GM21423 (cell line): ENCODE measurements at regions not wholly inside any gene's neighbourhood (a gene's known extent, or its start where the extent isn't known, plus 50 kb on each side); places are given as distances from the start of the nearest gene placed in this dataset.

Source experiments
- ATAC-seq: cut with Tn5 transposase; IDR thresholded peaks from one replicate; pipeline ENCODE4 v1.9.1; 2021; ENCODE audit warnings: mild to moderate bottlenecking, moderate library complexity; ENCODE audit not compliant: unreplicated experiment

DNA sequence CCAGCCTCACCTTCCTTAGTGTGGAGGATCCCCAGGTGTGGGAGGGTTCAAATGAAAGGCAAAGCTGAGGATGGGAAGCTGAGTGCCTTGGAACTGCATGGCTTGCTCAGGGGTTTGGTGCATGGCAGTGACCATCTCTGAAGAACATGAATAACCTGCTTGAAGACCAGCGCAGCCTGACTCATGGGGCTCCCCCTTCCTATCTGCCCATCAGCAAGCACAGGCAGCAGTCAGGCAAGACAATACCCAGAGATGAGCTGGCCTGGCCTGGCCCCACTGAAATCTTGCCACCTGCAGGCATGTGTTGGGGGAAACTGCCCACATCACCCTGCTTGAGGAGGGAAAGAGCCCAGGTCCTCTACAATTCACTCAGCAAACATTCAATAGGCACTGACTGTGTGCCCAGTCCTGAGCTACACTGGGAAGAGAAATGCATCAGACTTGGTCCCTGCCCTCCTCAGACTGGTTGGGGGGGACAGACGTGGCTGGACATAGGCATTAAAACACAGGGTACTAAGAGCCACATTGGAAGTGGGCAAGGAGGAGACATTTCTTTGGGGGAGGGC is 105.0 kb upstream of the ALDH1B1 start:
- no peak for ATAC-seq

DNA sequence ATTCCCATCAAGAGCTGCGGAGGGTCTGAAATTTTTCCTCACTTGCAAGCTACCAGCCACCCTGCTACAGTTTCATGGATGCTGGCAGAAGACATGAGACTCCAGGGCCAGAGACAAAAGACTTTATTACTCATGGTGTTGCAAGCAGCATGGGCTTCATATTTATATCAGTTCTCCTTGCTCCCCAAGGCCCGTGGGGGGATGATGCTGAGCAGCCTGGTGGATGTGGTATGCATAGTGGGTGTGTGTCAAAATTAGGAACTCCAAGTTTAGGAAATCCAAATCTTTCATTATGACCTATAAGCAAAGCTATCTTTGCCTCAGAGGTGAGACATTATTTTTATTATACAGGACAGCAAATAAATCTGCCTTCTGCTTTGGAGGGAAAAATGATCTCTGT is 105.7 kb upstream of the ALDH1B1 start:
- no peak for ATAC-seq

DNA sequence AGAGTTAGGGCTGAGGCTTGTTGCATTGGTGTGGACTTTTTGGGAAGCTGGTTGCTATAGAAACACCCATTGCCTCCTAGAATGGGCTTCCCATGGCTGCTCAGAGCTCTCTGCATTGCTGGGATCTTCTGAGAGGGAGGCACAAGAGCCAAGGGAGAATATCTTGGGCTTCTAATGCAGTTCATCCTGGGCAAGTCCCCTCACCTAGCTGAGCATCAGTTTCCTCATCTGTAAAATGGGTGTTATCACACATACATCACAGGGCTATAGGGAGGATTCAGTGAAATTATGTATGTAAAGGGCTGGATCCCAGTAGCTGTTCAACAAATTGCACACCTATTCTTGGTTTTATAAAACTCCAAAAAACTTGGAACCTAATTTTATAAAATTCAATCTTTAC is 106.1 kb upstream of the ALDH1B1 start:
- ATAC-seq: no peak

DNA sequence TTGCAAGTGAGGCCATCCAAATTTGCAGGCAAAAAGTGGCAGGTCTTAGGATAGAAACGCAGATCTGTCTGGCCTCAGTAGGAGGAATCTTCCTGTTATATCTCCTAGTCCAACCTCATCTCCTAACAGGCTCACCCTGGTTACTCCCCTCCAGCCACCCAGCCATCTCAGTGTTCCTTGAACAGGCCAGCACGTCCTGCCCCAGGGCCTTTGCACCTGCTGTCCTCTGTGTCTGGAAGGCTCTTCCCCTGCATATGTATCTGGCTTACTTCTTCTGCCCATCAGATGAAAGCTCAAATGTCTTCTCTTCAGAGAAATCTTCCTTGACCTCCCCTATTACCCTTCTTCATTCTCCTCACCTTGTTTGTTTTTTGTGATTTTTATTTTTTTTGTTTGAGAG is 107.3 kb upstream of the ALDH1B1 start:
- no peak for ATAC-seq

DNA sequence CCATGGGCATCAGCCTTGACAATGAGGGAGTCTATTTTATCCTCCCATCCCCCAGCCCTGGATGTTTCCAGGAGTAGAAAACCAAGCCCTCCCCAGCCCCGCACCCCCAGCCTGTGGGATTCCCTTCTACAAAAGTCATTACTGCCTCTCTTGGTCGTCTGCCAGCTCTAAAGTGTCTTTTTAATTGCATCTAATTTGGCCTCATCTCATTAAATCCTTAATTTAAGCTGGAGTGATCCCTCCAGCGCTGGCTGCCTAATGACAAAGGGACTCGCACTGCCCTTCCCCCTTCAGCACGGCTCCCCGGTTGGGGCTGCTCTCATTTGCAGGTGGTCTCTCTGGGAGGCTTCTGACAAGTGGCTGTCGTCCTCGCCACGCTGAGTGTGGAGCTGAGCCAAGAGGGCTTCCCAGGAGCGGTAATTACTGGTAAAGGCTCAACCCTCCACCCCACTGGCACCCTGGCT is 107.9 kb upstream of the ALDH1B1 start:
- ATAC-seq: no peak

DNA sequence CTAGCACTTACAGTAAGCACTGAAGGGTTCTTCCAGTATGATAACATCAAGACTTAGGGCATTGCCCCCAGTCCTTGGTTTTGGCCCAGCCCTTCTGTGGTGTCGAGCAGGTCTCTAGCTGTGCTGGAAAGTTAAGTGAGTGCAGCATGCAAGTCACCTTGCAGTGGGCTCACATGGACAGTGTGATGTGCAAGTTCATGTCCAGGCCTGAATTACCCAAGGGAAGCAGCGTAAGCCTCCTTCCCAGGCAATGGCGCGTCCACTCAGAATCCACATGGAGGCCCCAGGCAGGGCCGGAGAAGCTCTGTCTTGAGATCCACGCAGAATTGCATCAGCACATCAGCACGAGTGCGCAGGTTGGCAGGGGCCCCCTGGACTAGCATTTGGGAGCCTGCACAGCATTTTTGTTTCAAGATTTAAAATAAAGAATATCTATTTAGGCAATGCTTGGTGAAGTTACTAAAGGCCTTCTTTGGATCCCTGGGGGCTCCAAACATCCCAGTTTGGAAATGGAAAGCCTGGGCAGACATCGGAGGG is 108.4 kb upstream of the ALDH1B1 start:
- no peak for ATAC-seq

DNA sequence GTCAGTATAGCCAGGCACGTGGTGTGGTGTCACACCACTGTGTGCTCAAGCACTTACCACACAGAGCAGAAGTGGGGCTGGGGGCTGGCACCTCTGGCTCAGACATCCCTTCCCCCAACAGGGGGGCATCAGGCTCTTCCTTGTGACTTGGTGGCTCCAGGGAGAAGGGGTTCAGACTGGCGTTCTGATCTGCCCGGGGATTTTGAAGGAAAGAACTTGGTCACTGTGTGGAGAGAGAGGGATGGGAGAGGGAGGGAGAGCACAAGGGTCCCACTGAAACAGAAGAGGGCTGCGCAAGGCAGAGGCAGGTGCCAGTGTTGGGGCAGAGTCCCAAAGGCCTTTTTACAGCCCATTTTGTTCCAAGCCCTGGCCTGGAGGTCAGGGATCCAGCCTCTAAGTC is 109.7 kb upstream of the ALDH1B1 start:
- no peak for ATAC-seq

DNA sequence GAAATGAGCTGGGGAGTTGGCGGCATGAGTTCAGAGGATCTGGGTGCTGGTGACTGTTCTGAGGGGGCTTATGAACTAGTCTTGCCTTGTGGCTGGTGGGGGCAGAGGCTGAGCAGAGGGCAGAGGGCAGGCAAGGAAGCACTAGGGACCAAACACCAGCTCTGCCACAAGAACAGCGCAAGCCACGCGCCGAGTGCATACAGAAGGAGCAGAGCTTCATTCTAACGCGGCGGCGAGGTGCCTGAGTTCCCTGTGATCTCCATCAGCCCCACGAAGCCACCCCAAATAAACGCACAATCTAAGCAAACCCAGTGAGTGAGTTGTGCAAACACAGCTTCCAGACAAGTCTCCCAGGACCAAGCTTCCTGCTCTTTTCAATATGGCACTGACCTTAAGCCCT is 110.6 kb upstream of the ALDH1B1 start:
- no peak for ATAC-seq

DNA sequence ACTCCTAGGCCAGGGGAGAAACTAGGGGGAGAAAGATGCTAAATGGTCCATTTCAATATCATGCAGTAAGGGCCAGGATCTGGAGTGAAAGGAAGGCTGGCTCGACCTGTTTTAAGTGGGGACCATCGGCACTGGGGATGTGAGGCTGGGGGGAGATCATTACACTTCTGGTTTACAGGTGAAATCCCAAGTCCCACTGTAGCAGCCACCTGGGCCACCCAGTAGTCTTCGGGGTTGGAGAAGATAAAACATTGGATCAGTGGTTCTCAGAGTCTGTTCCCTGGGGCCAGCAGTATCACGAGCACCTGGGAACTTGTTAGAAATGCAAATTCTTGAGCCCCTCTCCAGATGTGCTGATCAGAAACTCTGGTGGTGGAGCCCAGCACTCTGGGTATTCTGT is 111.3 kb upstream of the ALDH1B1 start:
- no peak for ATAC-seq

DNA sequence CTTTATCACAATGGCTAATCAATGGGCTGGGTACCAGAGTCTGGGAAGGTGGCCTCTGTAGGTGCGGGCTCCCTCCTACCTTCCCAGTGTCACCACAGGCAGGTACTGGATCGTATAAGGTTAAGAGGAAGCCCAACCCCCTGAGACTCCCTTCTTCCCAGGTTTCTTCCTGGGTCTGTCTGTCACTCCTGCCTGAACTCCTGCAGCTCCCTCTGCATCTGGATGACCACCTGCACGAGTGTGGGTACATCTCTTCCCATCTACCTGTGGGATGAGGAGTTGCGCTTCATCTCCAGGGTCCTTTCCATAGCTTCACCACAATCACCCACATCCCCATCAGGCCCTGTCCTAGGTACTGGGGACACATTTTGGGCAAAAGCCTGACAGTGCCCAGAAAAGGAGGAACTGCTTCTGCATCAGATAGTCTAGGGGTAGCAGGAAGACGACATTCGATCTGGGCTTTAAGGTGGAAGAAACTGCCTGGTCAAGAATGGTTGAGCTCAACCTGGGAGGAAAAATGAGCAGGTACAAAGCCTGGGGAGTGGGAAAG is 112.2 kb upstream of the ALDH1B1 start:
- ATAC-seq: no peak

DNA sequence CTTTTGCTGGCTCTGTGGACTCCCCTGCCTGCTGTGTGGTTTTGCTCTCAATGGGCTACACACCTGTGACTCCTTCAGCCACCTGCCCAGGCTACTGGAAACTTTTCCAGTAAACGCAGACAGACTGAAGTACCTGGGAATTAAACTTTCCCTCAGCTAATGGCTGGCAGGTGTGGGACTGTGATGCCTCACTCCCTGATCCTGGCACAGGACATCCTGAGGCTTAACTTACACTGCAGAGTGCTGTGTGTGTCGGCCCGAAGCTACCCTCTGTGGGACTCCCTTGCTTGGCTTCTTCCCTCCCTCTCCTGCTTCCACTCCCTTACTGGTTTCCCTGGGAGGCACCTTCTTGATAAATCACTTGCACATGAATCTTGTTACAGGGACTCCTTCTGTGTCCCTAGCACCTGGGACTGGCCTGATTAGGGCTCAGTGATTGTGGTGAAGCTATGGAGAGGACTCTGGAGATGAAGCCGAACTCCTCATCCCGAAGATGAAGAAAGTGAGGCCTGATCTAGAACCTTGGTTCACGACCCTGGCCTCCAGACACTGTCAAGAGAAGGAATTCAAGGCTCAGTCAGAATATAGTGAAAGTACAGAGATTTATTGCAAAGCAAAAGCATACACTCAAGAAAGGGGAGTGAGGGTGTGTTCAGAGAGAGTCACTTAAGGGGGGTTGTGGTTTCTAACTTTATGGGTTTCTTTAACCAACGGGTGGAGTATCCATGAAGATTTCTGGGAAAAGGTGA is 113.4 kb upstream of the ALDH1B1 start:
- ATAC-seq: no peak

DNA sequence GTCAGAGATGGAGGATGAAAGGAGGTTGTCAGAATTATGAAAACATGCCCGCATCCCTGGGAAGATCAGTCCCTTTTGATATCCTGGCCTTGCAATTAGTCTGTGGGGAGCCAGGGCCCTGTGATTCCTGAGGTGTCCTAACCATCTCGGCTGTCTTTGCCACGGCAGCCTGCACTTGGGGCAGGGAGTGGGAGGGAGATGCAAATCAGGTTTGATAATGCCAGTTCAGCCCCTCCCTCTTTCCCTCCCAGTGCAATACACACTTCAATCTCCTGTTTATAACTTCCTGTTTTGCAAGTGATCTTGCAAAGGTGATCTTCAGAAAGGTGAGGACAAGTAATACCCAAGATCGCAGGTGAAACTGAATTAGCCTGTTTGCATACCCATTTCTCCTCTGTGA is 114.0 kb upstream of the ALDH1B1 start:
- no peak for ATAC-seq

DNA sequence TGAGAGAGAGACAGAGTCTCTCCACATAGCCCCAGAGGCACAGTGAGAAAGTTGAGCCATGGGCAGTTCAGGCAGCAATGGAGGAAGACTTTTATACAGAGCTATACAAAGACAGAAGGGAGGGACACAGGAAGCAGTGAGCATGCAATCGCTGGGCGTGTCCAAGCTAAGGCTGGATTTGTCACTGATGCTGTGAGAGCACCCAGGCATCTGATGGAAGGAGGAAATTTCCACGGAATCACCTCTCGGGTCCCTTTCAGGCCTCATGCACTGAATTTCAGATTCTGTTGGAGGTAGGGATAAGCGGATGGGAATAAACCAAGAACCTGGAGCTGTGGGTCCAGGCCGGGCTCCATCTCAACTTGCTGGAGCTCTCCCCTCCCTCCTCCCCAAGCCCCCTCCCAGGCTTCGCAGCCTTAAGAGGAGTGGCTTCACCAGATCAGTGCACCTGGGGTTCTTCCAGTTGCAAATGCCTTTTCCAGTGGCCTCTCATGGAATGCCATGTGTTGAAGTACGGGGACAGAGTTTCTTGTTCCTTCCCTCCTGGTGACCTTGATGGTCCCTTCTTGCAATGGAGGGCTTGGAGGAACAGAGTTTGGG is 114.8 kb upstream of the ALDH1B1 start:
- ATAC-seq: no peak

DNA sequence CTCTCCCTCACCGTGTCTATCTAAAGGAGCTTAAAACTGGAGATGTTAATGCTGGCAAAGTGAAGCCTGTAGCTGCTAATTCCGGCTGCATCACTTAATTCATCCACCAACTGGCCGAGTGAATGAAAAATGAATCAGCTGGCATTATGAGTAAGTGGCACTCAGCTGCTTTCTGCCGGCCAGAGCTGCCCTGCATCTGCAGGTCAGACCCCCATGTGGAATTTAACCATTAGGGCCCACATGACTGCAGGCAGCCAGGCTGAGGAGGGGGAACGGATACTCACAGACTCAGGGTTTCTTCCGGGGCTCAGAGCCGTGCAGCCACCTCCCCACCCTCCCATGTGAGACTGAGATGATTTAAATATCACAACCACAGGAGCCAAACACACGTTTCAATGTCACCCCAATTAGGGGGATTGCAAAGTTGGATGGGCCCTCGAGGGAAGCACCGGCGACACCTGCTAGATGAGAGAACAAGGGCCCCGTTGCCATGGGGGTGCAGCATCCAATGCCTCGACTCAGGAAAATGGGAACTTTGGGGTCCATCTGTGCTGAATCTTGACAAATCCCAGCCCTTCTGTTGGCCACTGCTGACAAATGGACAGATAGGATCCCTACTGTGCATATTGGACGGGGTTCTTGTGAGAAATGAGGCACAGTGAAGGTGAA is 115.6 kb upstream of the ALDH1B1 start:
- ATAC-seq: no peak

DNA sequence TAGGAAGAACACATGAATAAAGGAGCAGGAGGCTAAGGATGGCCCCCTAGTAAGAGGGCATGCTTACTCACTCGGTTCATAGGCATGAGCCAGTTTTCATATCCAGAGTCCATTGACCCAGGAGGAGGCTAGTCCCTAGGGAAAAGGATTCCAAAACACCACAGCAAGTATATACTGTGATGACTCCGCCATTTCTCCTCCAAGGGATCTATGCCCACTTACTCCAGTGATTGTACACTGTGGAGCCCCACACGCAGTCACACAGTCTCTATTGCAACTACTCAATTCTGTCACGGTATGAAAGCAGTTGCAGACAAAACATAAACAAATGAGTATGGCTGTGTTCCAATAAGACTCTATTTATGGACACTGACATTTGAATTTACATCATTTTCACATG is 117.7 kb upstream of the ALDH1B1 start:
- no peak for ATAC-seq

DNA sequence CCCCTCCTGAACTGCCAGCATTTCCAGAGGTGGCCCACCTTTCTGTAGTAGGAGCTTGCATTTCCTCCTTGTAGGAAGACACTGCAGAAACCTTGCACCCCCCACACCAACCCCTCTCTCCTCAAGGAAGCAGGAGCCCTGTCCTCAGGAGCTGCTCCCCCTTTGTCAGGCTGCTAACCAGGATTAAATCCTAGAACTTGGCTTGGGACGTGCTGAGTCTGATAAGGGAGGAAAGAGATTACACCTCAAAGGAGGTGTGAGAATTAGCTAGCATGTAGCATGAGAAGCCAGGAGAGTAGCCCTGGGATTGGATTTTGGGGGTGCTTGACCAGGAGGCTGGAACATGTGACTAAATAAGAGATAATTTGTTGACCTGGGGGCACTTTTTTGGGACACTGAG is 119.8 kb upstream of the ALDH1B1 start:
- ATAC-seq: no peak

DNA sequence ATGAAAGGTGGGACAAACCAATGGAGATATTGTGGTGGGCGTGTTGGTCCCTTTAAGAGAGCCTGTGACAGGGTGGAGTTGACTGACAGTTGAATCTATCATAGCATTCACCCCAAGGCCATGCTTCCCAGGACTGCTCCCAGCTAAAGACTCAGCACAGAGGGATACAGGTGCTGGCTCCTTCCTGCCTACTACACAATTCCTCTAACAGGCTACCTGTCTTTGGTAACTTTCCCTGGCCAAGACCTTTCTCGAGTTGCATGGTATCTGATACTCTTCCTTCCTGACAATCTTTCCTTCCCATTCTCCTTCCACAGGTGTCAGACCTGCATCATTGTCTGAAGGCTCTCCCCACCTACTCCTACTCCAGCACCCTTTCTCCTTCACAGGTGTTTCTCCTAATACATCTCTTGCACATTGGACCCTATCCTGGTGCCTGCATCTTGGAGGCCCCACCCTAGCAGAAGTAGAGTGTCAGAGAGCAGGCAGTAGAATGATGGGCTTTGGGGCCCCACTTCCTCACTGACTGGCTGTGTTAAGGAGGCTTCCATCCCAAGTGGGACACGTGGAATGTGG is 120.7 kb upstream of the ALDH1B1 start:
- ATAC-seq: no peak

DNA sequence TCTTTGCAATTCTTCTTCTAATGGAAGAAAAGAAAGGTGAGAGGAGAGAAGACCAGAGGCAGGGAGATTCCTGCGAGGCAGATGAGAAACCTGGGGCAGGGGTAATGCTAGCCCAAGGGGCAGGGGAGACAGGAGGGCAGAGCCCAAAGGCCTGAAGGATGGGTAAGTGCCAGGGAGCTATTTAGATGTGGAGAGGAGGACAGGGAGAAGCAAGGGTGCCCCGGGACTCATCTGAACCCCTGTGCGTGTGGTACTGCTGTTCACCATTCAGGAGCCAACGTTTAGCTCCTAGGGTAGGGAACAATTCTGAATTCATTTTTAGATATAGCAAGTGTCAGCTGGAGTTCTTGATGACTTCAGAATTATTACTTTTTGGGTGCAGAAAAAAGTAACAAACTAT is 122.7 kb upstream of the ALDH1B1 start:
- ATAC-seq: no peak

DNA sequence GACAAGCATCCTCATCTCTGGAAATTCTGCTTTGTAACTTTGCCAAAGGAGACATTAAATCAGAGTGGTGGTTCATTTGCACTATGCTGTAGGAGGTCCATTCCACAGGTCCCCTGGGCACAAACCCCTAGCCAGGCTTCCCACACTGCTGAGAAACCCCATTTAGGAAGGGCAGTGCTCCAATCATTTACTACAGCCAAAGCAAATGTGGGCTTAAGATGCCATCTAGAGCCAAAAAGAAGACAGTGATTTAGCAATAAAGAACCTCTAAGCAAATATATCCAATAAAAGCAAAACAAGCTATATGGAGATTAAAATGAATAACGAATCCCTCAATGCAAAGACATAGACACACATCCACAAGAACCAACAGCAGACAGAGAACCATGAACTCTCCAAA is 129.0 kb upstream of the ALDH1B1 start:
- ATAC-seq: no peak

DNA sequence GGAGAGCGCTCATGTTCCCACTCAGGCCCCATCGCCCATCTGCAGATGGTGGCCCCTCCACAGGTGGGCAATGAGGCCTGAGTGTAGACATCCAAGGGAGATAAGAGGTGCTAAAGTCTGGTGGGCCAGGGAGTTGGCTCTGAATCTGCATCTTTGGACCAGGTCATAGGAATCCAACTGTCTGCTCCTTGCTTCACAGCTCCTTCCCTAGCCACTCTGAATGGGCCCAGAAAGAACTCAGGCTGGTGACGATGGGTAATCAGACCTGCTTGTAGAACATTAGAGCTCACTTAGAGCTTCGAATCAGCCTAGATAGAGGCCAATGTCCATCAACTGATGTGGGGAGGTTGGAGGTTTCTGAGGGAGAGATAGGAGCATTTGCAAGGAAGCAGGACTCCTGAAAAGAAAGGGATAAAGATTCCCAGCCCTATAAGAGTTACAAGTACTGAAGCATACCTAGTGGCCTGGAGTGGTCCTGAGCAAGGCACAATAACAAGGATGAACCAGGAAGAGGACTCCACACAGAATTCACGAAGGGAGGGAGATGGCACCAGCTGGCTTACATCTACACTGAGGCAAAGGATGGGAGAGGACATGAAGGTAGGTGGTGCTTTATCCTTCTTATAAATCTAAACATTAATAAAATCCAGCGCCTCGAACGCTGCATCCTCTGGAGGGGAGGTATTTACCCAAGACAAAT is 132.8 kb upstream of the ALDH1B1 start:
- ATAC-seq: no peak
